Left ventricle myocardium inferior (tissue), 1 donor: ENCODE measurements at regions not wholly inside any gene's neighbourhood (a gene's known extent, or its start where the extent isn't known, plus 50 kb on each side); places are given as distances from the start of the nearest gene placed in this dataset.

Experiments used
- DNase-seq: peaks from one replicate; pipeline ENCODE4 v3.0.0-alpha.2; 2020
- H3K27ac ChIP-seq: fragments of 200-600 bp; replicated peaks from 2 replicates; pipeline ENCODE4 v1.8.0; 2021
- H3K27me3 ChIP-seq: fragments of 200-600 bp; 2 replicates; pipeline ENCODE4 v1.8.0; 2021; ENCODE audit warnings: low read depth
- H3K36me3 ChIP-seq: fragments of 200-600 bp; 2 replicates; pipeline ENCODE4 v1.8.0; 2021
- H3K4me1 ChIP-seq: fragments of 200-600 bp; 2 replicates; pipeline ENCODE4 v1.8.0; 2021
- H3K4me3 ChIP-seq: fragments of 200-600 bp; 2 replicates; pipeline ENCODE4 v1.8.0; 2021; ENCODE audit warnings: mild to moderate bottlenecking, moderate library complexity
- H3K9me3 ChIP-seq: fragments of 200-600 bp; replicated peaks from 2 replicates; pipeline ENCODE4 v1.8.0; 2021
- CTCF ChIP-seq: fragments of 200-600 bp; IDR thresholded peaks from 2 replicates; pipeline ENCODE4 v1.8.0; 2021; ENCODE audit warnings: antibody characterized with exemption, mild to moderate bottlenecking, borderline replicate concordance
- intact Hi-C: fragments of 100-400 bp; cut with micrococcal nuclease; formaldehyde crosslinking; loops from one replicate; pipeline ENCODE4 v1.11.0; 2022
- donor health status: DM: no; HTN: yes; CAD: no; lungs with severe emphysema.

GRCh38 chr3:78161736-78162135 lies 1121.8 kb downstream of the ROBO2 start:
- Histone ChIP-seq H3K36me3 (no peaks in the 10 kb centered on the region), H3K27ac (no peak overlapping the region), H3K27me3 (no peaks in the 10 kb centered on the region), H3K9me3 (peaks cover 5% of the 10 kb centered on the region), H3K4me1 (no peaks in the 10 kb centered on the region), H3K4me3 (no peak overlapping the region)
- intact Hi-C loops = no loop called here
- no peak for TF ChIP-seq CTCF
- DNase-seq = no peak

GRCh38 chr3:78163379-78163778 lies 1123.5 kb downstream of the ROBO2 start:
- TF ChIP-seq CTCF = no peak
- no peak for DNase-seq
- Histone ChIP-seq H3K4me3 (no peak overlapping the region), H3K4me1 (no peaks in the 10 kb centered on the region), H3K27me3 (no peaks in the 10 kb centered on the region), H3K27ac (no peak overlapping the region), H3K36me3 (no peaks in the 10 kb centered on the region), H3K9me3 (no peaks in the 10 kb centered on the region)
- intact Hi-C loops = no loop called here

- no peaks in the 10 kb centered on the region for H3K9me3 ChIP-seq
- no peaks in the 10 kb centered on the region for H3K4me1 ChIP-seq
- intact Hi-C loops = no loop called here
- no peak overlapping the region for H3K27ac ChIP-seq
- DNase-seq = no peak
- H3K27me3 ChIP-seq = no peaks in the 10 kb centered on the region
- peak; percentile 40 for TF ChIP-seq CTCF
- no peak overlapping the region for H3K4me3 ChIP-seq
- H3K36me3 ChIP-seq = no peaks in the 10 kb centered on the region
Observed at GRCh38 chr3:78165876-78166275, 1126.0 kb downstream of the ROBO2 start.

GRCh38 chr3:78174821-78175220 lies 1134.9 kb downstream of the ROBO2 start:
- Histone ChIP-seq H3K36me3 (no peaks in the 10 kb centered on the region), H3K4me3 (no peak overlapping the region), H3K27me3 (no peaks in the 10 kb centered on the region), H3K4me1 (no peaks in the 10 kb centered on the region), H3K9me3 (no peaks in the 10 kb centered on the region), H3K27ac (no peak overlapping the region)
- TF ChIP-seq CTCF = no peak
- DNase-seq = no peak
- intact Hi-C loops = no loop called here

- H3K9me3 ChIP-seq = no peaks in the 10 kb centered on the region
- H3K27me3 ChIP-seq = no peaks in the 10 kb centered on the region
- H3K27ac ChIP-seq = no peak overlapping the region
- no peak for TF ChIP-seq CTCF
- no peak overlapping the region for H3K4me3 ChIP-seq
- no peaks in the 10 kb centered on the region for H3K4me1 ChIP-seq
- H3K36me3 ChIP-seq = no peaks in the 10 kb centered on the region
- no peak for DNase-seq
- intact Hi-C loops = no loop called here
Observed at GRCh38 chr3:78176869-78177268, 1137.0 kb downstream of the ROBO2 start.

- DNase-seq = no peak
- H3K4me3 ChIP-seq = no peak overlapping the region
- H3K4me1 ChIP-seq = no peaks in the 10 kb centered on the region
- no peaks in the 10 kb centered on the region for H3K36me3 ChIP-seq
- H3K9me3 ChIP-seq = no peaks in the 10 kb centered on the region
- TF ChIP-seq CTCF = no peak
- no peak overlapping the region for H3K27ac ChIP-seq
- intact Hi-C loops = no loop called here
- no peaks in the 10 kb centered on the region for H3K27me3 ChIP-seq
Observed at GRCh38 chr3:78177780-78178179, 1137.9 kb downstream of the ROBO2 start.
